22Rv1 (cell line): ENCODE measurements at regions not wholly inside any gene's neighbourhood (a gene's known extent, or its start where the extent isn't known, plus 50 kb on each side); places are given as distances from the start of the nearest gene placed in this dataset.

ENCODE experiments used
- ZFX ChIP-seq: fragments of 450-650 bp; IDR thresholded peaks from 2 replicates; pipeline ENCODE4 v1.6.1; 2017; ENCODE audit warnings: antibody characterized with exemption, borderline replicate concordance
- TF ChIP-seq, protein P1 (sequence below): fragments of 450-650 bp; IDR thresholded peaks from 2 replicates; pipeline ENCODE4 v1.5.1; 2017; ENCODE audit warnings: mild to moderate bottlenecking

DNA sequence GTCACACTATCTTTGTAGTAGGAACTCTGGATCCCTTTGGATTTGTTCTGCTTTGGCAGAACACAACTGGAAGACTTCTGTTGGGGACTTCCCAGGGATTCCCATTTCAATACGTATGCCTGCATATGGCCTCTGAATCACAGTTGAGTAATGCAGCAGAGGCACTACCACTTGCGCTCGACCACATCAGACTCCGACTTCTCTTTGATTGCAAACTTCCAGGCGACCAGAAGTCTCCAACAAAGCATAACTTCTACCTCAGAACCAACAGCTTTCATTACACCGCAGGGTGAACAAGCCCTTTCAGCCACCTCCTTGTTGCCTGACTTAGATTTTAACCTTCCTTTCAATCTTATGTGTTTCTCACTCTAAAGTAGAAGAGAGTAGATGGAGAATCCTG lies 924.4 kb downstream of the IGSF11 start:
- TF ChIP-seq, protein P1, sequence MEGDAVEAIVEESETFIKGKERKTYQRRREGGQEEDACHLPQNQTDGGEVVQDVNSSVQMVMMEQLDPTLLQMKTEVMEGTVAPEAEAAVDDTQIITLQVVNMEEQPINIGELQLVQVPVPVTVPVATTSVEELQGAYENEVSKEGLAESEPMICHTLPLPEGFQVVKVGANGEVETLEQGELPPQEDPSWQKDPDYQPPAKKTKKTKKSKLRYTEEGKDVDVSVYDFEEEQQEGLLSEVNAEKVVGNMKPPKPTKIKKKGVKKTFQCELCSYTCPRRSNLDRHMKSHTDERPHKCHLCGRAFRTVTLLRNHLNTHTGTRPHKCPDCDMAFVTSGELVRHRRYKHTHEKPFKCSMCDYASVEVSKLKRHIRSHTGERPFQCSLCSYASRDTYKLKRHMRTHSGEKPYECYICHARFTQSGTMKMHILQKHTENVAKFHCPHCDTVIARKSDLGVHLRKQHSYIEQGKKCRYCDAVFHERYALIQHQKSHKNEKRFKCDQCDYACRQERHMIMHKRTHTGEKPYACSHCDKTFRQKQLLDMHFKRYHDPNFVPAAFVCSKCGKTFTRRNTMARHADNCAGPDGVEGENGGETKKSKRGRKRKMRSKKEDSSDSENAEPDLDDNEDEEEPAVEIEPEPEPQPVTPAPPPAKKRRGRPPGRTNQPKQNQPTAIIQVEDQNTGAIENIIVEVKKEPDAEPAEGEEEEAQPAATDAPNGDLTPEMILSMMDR: no peak
- no peak for TF ChIP-seq ZFX
